ENCODE measurements at regions not wholly inside any gene's neighbourhood (a gene's known extent, or its start where the extent isn't known, plus 50 kb on each side); places are given as distances from the start of the nearest gene placed in this dataset.
"Not testable (repeated sequence)": the region's sequence is repeated elsewhere in the genome, so short reads cannot be mapped to it uniquely, and the experiment has no call there.

DNA sequence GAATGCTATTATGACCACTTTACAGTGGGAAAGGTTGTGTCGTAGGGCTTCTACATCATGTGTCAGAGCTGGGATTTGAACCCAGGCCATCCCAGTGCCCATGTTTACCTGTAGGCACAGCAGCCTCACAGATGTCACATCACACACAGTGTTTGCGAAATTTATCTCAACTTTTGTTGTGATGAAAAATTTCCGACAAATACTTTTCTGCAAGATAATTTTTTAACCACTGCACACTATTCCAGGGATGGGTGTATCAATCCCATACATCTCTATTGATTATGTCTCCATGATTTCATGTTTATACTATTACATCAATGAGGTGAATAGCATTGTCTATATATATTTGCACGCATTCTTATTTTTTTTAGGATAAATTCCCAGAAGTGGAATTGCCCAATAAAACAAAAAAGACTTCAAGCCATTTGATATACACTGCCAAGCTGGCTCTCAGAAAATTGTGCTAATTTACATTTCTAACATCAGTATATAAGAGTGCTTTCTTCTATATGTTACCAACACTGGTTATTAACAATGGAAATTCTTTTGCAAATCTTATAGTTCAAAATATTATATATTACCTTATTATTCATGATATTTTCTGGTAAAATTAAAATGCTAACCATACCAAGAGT is 189.1 kb upstream of the ZNF217 start:
- TF ChIP-seq YY1 (IDR thresholded peaks at IDR 0.05; ENCODE audit: insufficient read depth, insufficient read length) (no peak), SUZ12 (IDR thresholded peaks at IDR 0.05; ENCODE audit: extremely low read depth, insufficient read depth, insufficient read length) (no peak), ZNF274 (IDR thresholded peaks at IDR 0.05; ENCODE audit: low read depth, low read length) (no peak)
- DNase-seq (ENCODE audit: low read depth, low spot score), result no peak
- no peak overlapping the region for H3K9ac ChIP-seq (ENCODE audit: insufficient read length, low read depth)
- no peak overlapping the region for H3K4me3 ChIP-seq (ENCODE audit: insufficient read length, low read depth)
- no peaks in the 10 kb centered on the region for H3K9me3 ChIP-seq (ENCODE audit: insufficient read depth, low read length)
- peaks cover 3% of the 10 kb centered on the region for H3K4me1 ChIP-seq (ENCODE audit: insufficient read depth, insufficient read length)
- H3K27me3 ChIP-seq (ENCODE audit: insufficient read depth, insufficient read length), result no peaks in the 10 kb centered on the region
- H3K36me3 ChIP-seq (ENCODE audit: insufficient read depth, insufficient read length, low read length), result no peaks in the 10 kb centered on the region

DNA sequence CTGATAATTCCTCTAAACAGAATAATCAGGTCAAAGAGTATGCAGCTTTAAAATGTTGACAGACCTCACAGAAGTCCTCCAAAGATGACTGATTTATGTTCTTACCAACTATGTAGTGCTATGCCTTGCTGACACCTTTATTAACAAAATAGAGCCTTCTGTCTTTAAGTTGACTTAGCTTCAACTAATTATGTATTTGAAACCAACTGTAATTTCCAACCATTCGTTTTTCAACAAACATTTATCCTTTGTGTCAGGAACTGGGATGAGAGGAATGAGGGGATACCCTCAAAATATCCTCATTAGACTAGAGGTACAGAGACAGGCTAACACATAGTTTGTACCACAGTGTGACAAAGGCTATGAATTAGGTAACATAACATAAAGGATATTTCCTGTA is 186.2 kb upstream of the ZNF217 start:
- Histone ChIP-seq H3K4me3 (ENCODE audit: insufficient read length, low read depth) (no peak overlapping the region), H3K27me3 (ENCODE audit: insufficient read depth, insufficient read length) (no peaks in the 10 kb centered on the region), H3K9me3 (ENCODE audit: insufficient read depth, low read length) (no peaks in the 10 kb centered on the region), H3K9ac (ENCODE audit: insufficient read length, low read depth) (no peak overlapping the region), H3K36me3 (ENCODE audit: insufficient read depth, insufficient read length, low read length) (no peaks in the 10 kb centered on the region), H3K4me1 (ENCODE audit: insufficient read depth, insufficient read length) (no peaks in the 10 kb centered on the region)
- no peak for TF ChIP-seq YY1 (IDR thresholded peaks at IDR 0.05; ENCODE audit: insufficient read depth, insufficient read length)
- no peak for TF ChIP-seq SUZ12 (IDR thresholded peaks at IDR 0.05; ENCODE audit: extremely low read depth, insufficient read depth, insufficient read length)
- TF ChIP-seq ZNF274 (IDR thresholded peaks at IDR 0.05; ENCODE audit: low read depth, low read length), result no peak
- DNase-seq (ENCODE audit: low read depth, low spot score), result no peak

DNA sequence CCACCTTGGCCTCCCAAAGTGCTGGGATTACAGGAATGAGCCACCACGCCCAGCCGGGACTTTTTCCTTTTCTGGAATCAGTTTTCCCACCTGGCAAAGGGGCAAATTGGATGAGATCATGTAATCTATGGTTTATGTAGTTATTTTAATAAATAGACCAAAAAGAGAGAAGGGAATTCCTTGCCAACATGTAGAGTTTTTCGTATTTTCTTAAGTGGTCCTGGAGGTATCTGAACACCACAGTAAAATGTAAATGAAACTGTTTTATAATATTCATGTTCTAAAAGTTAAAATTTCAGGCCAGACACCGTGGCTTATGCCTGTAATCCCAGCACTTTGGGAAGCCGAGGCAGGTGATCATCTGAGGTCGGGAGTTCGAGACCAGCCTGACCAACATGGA is 185.1 kb upstream of the ZNF217 start:
- Histone ChIP-seq H3K4me3 (ENCODE audit: insufficient read length, low read depth) (no peak overlapping the region), H3K9me3 (ENCODE audit: insufficient read depth, low read length) (no peaks in the 10 kb centered on the region), H3K4me1 (ENCODE audit: insufficient read depth, insufficient read length) (no peaks in the 10 kb centered on the region), H3K27me3 (ENCODE audit: insufficient read depth, insufficient read length) (no peaks in the 10 kb centered on the region), H3K9ac (ENCODE audit: insufficient read length, low read depth) (no peak overlapping the region), H3K36me3 (ENCODE audit: insufficient read depth, insufficient read length, low read length) (no peaks in the 10 kb centered on the region)
- no peak for TF ChIP-seq YY1 (IDR thresholded peaks at IDR 0.05; ENCODE audit: insufficient read depth, insufficient read length)
- no peak for TF ChIP-seq SUZ12 (IDR thresholded peaks at IDR 0.05; ENCODE audit: extremely low read depth, insufficient read depth, insufficient read length)
- TF ChIP-seq ZNF274 (IDR thresholded peaks at IDR 0.05; ENCODE audit: low read depth, low read length), result no peak
- no peak for DNase-seq (ENCODE audit: low read depth, low spot score)

DNA sequence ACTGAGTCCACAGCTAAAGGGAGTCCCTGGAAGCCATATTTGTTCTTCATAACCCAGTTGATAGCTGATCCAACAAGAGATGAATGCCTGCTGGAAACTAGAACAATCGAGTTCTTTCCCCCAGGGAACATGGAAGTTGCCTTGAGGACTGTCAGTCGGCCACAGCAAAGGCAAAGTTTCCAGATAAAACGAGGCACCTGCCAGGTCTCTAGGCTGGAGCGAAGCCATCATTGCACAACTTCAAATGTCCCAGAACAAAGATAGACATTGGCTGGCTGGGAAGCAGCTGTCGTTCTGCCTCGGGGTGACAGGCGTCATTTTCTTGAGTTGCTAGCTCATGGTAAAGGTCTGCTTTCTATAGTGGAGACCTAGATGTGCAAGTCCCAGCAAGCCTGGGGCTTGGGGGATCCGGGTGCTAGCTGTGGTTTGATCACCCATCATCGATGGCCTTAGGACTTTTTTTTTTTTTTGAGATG is 184.4 kb upstream of the ZNF217 start:
- no peaks in the 10 kb centered on the region for H3K36me3 ChIP-seq (ENCODE audit: insufficient read depth, insufficient read length, low read length)
- DNase-seq (ENCODE audit: low read depth, low spot score), result no peak
- no peaks in the 10 kb centered on the region for H3K4me1 ChIP-seq (ENCODE audit: insufficient read depth, insufficient read length)
- TF ChIP-seq YY1 (IDR thresholded peaks at IDR 0.05; ENCODE audit: insufficient read depth, insufficient read length) (no peak), SUZ12 (IDR thresholded peaks at IDR 0.05; ENCODE audit: extremely low read depth, insufficient read depth, insufficient read length) (no peak), ZNF274 (IDR thresholded peaks at IDR 0.05; ENCODE audit: low read depth, low read length) (no peak)
- H3K9ac ChIP-seq (ENCODE audit: insufficient read length, low read depth), result no peak overlapping the region
- no peak overlapping the region for H3K4me3 ChIP-seq (ENCODE audit: insufficient read length, low read depth)
- H3K27me3 ChIP-seq (ENCODE audit: insufficient read depth, insufficient read length), result no peaks in the 10 kb centered on the region
- no peaks in the 10 kb centered on the region for H3K9me3 ChIP-seq (ENCODE audit: insufficient read depth, low read length)

DNA sequence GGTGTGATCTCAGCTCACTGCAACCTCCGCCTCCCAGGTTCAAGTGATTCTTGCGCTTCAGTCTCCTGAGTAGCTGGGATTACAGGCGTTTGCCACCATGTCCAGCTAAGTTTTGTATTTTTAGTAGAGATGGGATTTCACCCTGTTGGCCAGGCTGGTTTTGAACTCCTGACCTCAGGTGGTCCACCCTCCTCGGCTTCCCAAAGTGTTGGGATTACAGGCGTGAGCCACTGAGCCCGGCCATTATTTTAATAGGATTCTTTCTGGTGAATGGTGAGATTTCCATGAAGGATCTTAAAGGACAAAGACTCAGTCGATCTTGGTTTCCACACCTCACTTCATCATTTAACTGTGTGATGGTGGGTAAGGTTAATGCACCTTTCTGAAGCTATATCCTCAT is 183.8 kb upstream of the ZNF217 start:
- H3K36me3 ChIP-seq (ENCODE audit: insufficient read depth, insufficient read length, low read length); H3K27me3 ChIP-seq (ENCODE audit: insufficient read depth, insufficient read length); H3K9ac ChIP-seq (ENCODE audit: insufficient read length, low read depth); H3K4me1 ChIP-seq (ENCODE audit: insufficient read depth, insufficient read length); H3K9me3 ChIP-seq (ENCODE audit: insufficient read depth, low read length); H3K4me3 ChIP-seq (ENCODE audit: insufficient read length, low read depth); DNase-seq (ENCODE audit: low read depth, low spot score): not testable (repeated sequence)

DNA sequence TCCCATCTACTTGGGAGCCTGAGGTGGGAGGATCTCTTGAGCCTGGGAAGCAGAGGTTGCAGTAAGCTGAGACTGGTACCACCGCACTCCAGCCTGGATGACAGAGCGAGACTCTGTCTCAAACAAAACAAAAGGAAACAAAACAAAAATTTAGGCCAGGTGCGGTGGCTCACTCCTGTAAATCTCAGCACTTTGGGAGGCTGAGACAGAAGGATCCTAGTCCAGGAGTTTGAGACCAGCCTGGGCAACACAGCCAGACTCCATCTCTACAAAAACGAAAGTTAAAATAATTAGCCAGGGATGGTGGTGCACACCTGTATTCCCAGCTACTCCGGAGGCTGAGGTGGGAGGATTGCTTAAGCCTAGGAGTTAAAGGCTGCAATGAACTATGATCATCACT is 183.2 kb upstream of the ZNF217 start:
- no peak for DNase-seq (ENCODE audit: low read depth, low spot score)
- Histone ChIP-seq H3K36me3 (ENCODE audit: insufficient read depth, insufficient read length, low read length) (no peaks in the 10 kb centered on the region), H3K9ac (ENCODE audit: insufficient read length, low read depth) (no peak overlapping the region), H3K4me3 (ENCODE audit: insufficient read length, low read depth) (no peak overlapping the region), H3K27me3 (ENCODE audit: insufficient read depth, insufficient read length) (no peaks in the 10 kb centered on the region), H3K9me3 (ENCODE audit: insufficient read depth, low read length) (no peaks in the 10 kb centered on the region), H3K4me1 (ENCODE audit: insufficient read depth, insufficient read length) (no peaks in the 10 kb centered on the region)
- no peak for TF ChIP-seq ZNF274 (IDR thresholded peaks at IDR 0.05; ENCODE audit: low read depth, low read length)
- TF ChIP-seq SUZ12 (IDR thresholded peaks at IDR 0.05; ENCODE audit: extremely low read depth, insufficient read depth, insufficient read length), result no peak
- TF ChIP-seq YY1 (IDR thresholded peaks at IDR 0.05; ENCODE audit: insufficient read depth, insufficient read length), result no peak

DNA sequence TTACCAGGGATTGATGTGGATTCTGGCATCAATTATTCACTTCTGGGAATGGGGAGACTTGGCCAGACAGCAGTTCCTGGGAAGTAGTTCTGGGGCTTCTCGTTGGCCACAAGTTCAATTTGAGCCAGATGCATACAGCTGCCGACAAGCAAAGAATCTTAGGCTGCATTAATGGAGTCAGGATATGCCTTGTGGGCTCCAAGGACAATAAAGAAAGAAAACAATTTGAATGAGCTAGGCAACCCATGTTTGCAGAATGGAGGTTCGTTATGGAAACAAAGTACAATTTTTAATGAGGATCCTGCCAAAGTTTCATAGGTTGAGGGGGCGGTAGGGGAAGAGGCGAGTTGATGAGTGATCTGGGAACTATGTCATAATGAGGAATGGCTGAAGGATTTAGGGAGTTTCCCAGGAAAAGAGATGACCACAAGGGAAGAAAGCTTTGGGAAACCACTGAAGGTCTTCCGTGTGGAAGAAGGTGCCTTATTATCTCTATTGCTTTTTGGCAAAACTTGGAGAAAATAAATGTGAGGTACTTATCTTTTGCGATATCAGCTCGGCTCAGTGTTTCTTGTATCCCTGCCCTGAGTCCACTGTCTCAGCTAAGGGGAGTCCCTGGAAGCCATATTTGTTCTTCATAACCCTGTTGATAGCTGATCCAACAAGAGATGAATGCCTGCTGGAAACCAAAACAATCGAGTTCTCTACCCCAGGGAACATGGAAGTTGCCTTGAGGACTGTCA is 181.0 kb upstream of the ZNF217 start:
- H3K4me3 ChIP-seq (ENCODE audit: insufficient read length, low read depth), result no peak overlapping the region
- no peaks in the 10 kb centered on the region for H3K36me3 ChIP-seq (ENCODE audit: insufficient read depth, insufficient read length, low read length)
- no peak for DNase-seq (ENCODE audit: low read depth, low spot score)
- no peak for TF ChIP-seq SUZ12 (IDR thresholded peaks at IDR 0.05; ENCODE audit: extremely low read depth, insufficient read depth, insufficient read length)
- no peak for TF ChIP-seq YY1 (IDR thresholded peaks at IDR 0.05; ENCODE audit: insufficient read depth, insufficient read length)
- no peak for TF ChIP-seq ZNF274 (IDR thresholded peaks at IDR 0.05; ENCODE audit: low read depth, low read length)
- H3K4me1 ChIP-seq (ENCODE audit: insufficient read depth, insufficient read length), result no peaks in the 10 kb centered on the region
- H3K9ac ChIP-seq (ENCODE audit: insufficient read length, low read depth), result no peak overlapping the region
- H3K9me3 ChIP-seq (ENCODE audit: insufficient read depth, low read length), result no peaks in the 10 kb centered on the region
- H3K27me3 ChIP-seq (ENCODE audit: insufficient read depth, insufficient read length), result no peaks in the 10 kb centered on the region
